Upper lobe of left lung (tissue), 4 donors: ENCODE measurements at regions not wholly inside any gene's neighbourhood (a gene's known extent, or its start where the extent isn't known, plus 50 kb on each side); places are given as distances from the start of the nearest gene placed in this dataset.

ENCODE experiments used
- EP300 ChIP-seq, 4 donors: sonication (generic); formaldehyde crosslinking; IDR thresholded peaks; one replicate each; pipeline ENCODE4 v1.5.1; 2017; ENCODE audit warnings: antibody characterized with exemption in 4 of 4, control low read depth in 2 of 4
- POLR2A ChIP-seq, 4 donors: fragments of 450-650 bp; IDR thresholded peaks; one replicate each; pipeline ENCODE4 v1.5.1; 2016 to 2017; ENCODE audit warnings: antibody characterized with exemption in 4 of 4, mild to moderate bottlenecking in 2 of 4
- TF ChIP-seq, protein P1 (sequence below), 6 experiments: fragments of 450-650 bp in 4 of 6; fragments of 200-600 bp in 2 of 6; sonication (generic) in 2 of 6; IDR thresholded peaks; one replicate each; pipeline ENCODE4 v1.5.1; 2016 to 2019; ENCODE audit warnings: antibody characterized with exemption in 6 of 6

GRCh38 chr3:952906-953305 is 139.9 kb upstream of the CNTN6 start:
- TF ChIP-seq, protein P1, sequence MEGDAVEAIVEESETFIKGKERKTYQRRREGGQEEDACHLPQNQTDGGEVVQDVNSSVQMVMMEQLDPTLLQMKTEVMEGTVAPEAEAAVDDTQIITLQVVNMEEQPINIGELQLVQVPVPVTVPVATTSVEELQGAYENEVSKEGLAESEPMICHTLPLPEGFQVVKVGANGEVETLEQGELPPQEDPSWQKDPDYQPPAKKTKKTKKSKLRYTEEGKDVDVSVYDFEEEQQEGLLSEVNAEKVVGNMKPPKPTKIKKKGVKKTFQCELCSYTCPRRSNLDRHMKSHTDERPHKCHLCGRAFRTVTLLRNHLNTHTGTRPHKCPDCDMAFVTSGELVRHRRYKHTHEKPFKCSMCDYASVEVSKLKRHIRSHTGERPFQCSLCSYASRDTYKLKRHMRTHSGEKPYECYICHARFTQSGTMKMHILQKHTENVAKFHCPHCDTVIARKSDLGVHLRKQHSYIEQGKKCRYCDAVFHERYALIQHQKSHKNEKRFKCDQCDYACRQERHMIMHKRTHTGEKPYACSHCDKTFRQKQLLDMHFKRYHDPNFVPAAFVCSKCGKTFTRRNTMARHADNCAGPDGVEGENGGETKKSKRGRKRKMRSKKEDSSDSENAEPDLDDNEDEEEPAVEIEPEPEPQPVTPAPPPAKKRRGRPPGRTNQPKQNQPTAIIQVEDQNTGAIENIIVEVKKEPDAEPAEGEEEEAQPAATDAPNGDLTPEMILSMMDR (IDR thresholded peaks at IDR 0.05): no peak
- TF ChIP-seq EP300 (IDR thresholded peaks at IDR 0.05) (no peak), POLR2A (IDR thresholded peaks at IDR 0.05) (no peak)
